HG03103 (cell line): ENCODE measurements at regions not wholly inside any gene's neighbourhood (a gene's known extent, or its start where the extent isn't known, plus 50 kb on each side); places are given as distances from the start of the nearest gene placed in this dataset.

ENCODE experiments used
- ATAC-seq: cut with Tn5 transposase; IDR thresholded peaks from one replicate; pipeline ENCODE4 v1.9.1; 2021; ENCODE audit warnings: low read depth; ENCODE audit not compliant: unreplicated experiment

- ATAC-seq = no peak
Observed at GRCh38 chr2:20539776-20540586, 93.1 kb downstream of the RHOB start.

DNA sequence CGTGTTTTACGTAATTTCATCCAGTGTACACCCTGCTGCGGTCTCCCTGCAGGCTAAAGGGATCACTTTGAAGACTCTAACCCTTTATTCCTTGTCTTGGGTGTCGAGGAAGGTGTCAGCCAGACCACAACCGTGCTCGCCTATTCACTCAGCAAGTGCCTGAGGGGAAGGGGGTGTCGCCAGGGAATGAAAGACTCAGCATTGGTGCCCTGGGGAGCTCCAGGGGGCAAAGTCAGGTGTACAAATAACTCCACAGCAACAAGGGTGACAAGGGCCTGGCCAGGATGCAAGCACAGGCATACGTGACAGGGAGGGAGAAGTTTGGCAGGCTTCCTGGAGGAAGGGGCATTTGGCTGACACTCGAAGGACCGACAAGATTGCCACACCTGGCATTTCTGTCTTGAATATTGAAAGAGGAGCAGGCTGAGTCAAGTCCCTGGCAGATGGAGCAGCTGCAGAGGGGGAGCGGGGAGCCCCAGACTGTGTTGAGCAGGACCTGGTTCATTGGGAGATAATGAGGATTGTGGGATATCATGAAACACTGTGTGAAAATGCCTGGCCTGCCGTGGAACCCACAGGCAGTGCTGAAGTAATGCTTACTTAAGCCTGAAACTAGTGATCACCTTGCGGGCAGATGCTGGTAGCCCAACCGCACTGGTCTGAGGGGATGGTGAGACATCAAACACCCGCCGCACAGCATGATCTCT lies 93.9 kb downstream of the RHOB start:
- no peak for ATAC-seq

DNA sequence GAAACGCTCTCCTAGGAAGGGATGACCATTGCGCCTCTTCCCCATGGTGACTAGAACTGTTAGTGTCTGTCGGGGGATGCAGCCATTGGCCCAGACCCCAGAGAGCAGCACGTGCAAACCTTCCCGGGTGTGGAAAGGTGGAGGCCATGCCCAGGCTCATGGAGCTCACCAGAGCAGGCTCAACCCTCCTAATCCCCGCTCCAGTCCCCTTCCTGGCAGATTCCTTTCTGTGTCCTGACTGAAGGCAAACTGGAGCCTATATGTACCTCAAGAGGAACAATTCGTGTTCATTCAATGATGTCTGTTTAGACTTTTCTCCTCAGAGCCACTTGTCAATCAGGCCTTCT lies 94.4 kb downstream of the RHOB start:
- no peak for ATAC-seq

- no peak for ATAC-seq
Observed at GRCh38 chr2:20541651-20542050, 94.8 kb downstream of the RHOB start.

DNA sequence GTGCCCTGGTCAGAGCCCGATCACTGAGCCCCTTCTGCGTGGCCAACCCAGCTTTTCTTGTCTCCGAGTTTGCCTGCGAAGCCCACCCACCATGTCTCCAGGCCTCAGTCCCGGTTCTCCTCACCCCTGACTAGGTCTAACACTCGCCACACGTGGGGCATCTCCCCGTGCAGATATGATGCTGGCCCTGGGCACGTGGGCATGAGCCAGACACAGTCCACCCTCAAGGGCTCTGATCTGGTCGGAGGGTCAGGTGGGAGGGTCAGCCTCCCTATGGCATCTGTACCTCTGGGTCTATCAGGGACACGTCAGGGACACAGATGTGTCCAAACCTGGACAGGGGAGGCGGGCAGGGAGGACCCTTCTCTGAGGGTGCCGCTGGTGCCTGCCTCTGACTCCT lies 95.4 kb downstream of the RHOB start:
- no peak for ATAC-seq

DNA sequence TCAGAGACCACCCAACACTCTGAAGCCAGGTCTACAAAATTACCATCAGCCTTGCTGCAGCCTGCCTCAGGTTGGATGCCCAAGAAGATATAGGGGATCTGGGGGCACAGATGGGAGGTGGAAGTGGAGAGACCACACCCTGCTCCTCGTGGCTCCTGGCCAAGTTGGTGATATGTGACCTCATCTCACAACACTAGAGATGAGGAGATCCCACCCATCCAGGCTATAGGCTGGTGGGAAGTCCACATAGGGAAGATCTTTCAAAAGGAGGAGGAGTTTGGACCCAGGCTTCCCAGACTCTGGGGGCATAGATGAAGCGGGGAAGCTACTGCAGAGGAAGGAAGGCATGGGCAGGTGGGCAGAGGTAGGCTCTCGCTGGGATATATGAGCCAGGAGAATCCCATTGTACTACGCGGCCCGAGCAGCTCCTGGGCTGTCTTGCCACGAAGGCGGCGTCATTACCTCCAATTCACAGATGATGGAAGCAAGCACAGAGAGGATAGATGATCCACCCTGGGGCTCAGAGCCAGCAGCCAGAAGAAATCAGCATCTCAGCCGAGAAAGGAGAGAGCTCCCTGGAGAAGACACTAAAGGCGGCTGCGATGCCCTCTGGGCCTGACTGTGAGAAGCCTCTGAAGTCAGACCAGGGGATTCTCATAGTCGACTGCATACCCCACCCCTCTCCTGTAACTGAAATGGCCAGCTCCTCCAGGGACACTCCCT lies 96.0 kb downstream of the RHOB start:
- no peak for ATAC-seq

DNA sequence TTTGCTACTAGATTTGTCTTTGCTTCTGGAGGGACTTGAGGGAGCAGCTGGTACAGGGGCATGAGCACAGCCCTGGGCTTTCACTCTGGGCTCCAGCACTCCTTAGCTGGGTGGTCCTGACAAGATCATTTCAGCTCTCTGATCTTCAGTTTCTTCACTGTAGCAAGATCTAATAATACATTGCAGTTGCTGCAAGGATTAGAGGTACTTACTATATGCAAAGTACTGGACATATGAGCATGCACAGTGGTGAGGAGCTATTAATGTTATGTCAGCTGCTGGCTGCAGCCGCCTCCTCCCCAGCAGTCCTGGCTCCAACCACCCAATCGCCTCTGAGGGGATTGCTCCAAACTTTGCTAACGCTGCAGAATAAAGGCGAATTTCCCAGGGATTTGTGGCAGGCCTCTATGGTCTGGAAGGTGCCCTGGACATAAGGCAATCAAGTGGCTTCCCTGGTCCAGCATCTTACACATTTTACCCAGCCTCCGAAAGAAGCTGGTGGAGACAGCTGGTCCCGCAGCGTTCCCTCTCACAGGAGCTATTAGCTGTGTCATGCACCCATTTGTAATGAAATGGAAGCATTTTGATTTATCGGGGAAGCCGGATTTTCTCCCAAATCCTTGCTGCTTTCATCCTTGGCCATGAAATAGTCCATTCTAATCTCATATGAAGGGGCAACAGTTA lies 96.7 kb downstream of the RHOB start:
- ATAC-seq = no peak

DNA sequence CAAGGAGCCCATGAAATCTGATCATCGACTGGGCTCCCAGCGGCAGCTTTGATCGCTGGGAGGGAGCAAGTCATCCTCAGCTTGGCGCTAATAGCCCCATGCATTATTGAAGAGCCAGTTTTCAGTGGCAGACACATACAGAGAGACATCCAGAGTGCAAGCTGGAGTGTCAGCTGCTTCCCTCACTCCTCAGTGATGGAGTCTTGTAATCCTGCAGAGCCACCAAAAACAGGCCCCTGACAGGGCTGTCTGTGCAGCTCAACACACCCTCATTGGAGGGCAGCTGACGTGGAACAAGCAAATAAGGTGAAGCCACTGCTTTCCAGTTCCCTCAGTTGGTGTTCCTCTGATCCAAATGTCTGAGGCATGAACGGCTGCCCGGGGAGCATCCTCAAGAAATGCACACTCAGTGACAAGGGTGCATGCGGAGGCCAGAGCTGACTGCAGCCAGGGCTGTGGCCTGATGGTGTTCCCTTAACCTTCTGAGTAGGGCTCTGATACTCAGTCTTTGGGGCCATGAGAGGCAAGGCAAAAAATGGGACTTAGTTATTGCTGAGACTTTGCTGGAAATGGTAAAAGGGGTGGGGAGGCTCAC lies 97.4 kb downstream of the RHOB start:
- no peak for ATAC-seq

DNA sequence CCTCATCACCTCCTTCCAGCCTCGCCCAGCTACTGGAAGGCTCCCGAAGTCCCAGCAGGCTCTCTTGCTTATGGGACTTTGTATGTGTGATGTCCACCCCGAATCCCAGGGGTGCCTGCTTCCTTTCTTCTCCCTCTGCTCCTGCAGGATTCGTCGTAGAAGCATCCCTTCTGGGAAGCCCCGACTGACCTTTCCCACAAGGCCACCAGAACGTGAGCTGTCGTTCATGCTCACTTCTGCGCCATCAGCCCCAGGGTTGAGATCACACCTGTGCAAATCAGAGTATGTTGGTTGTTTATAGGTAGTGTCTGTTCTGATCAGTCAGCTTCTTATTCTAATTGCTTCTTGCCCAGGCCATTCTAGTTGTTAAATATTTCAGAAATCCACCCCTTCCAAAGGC lies 101.8 kb downstream of the HS1BP3 start:
- no peak for ATAC-seq

DNA sequence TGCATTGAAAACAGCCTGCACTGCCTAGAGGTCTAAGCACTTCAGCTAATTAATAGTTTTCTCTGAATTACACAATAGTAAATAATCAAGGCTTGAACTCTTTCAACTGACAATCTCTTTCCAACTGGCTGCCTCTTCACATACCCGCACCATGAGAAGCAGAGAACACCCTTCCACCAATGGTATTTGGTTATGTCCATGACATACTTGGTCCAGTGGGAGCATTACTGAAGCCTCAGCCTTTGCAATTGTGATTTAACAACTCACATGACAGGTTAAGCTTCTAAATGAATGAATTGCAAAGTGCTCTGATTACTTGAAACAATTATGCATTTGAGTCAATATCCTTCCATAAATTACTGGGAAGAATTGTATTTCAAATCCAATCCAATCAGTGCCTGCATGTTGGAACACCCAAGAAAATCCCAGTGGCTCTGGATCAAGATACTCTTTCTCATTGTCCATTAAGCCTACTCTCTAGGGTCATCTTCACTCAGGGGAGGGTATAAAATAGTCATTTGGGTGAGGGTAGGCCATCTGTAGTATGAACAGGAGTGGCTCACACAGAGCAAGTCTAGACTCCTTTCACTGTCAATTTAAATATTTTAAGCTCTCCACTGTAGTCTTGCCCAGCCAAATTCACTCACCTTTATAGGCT lies 101.1 kb downstream of the HS1BP3 start:
- no peak for ATAC-seq

DNA sequence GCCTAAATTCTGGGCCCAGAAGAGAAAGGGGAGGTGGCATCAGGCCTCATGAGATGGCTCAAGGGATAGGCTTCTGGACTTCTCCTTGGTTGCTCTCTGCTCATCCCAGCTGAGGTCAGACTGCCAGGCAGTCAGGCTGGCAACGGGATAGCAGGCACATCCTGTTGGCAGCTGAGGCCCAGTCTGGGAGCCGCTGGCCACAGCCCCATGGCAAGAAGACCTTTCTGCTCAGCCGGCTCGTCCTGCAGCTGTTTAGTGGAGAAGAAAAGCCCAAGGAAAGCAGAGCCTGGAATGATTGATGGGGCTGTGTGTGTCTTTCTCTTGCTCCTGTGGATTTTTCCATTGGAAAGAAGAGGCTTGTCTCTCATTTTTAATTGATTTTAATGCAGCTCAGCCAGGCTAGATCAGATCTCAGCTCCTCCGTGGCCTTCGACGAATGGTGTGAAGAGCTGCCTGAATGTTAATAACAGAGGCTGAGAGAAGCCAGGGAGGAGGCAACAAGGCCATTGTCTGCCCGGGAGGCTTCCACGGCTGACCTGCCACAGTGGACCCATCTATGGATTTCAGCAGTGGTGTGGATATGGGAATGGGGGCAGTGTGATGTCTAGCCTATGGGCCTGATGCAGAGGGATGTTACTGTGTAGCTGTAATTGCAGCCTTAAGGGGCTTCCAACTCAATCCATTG lies 99.5 kb downstream of the HS1BP3 start:
- no peak for ATAC-seq

GRCh38 chr2:20551945-20552328 lies 99.0 kb downstream of the HS1BP3 start:
- ATAC-seq = no peak

DNA sequence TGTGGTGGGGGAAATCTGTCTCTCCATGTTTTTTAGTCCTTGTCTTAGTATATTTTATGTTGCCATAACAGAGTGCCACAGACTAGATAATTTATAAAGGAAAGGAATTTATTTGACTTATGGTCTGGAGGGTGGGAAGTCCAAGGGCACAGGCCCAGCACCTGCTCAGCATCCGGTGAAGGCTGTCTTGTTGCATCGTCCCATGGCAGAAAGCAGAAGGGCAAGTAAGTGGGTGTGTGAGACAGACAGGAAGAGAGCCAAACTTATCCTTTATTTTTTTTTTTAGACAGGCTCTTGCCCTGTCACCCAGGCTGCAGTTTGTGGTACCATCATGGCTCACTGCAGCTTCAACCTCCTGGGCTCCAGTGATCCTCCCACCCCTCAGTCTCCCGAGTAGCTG lies 98.1 kb downstream of the HS1BP3 start:
- ATAC-seq = no peak

- no peak for ATAC-seq
Observed at GRCh38 chr2:20553580-20553979, 97.3 kb downstream of the HS1BP3 start.

GRCh38 chr2:20555954-20556353 lies 94.9 kb downstream of the HS1BP3 start:
- no peak for ATAC-seq

GRCh38 chr2:20556756-20557155 lies 94.1 kb downstream of the HS1BP3 start:
- ATAC-seq = no peak

DNA sequence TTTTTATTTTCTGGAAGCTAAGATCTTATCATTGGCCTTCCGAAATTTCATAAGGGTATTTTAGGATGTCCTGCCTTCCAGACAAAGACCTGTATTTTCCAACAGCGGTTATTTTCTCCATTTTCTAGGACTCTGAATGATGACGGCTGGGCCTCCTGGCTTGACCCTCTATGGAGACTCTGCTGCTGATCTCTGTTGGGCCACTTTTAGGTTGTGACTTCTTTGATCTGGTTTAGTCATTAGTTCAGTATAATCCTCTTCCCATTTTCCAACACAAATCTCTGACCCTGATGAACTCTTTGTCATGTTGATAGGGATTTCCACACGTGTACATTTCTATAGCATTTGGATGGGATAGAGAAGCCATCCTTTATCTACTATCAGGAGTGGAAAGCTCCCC lies 93.7 kb downstream of the HS1BP3 start:
- ATAC-seq = no peak

- no peak for ATAC-seq
Observed at GRCh38 chr2:20557635-20558034, 93.3 kb downstream of the HS1BP3 start.

DNA sequence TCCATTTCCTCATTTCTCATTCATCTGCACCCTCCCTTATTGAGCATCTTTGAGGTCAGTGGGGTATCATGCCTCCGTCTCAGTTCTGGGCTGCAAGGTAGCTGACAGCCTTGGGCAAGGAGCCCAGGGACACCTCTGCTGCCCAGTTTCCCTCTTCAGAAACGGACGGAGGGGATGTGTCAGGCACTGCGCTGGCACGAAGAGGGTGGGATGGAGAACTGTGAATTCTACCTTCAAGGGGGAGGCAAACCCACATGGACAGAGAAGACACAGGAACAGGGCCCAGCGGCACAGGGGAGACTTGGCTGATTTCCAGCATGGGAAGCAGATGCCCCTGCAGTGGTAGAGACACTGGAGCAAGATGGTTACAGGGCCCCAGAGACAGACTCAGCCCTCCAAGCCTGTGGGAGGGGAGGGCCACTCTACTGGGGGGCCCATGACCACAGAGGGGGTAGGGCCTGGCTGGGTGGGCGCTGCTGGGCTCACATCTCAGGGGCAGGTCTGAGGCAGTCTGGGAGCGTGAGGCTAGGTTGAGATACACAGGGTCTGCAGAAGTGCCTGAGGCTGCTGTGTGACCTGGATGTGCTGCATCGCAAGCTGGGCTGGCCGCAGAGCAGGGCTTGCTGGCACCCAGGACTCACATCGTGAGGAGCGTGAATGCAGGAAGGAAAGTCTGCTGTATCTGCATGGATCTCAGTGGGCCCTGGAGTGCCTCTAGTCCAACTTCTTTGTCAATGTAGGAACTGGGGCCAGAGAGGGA lies 92.3 kb downstream of the HS1BP3 start:
- ATAC-seq = no peak
